H9 (cell line): ENCODE measurements at regions not wholly inside any gene's neighbourhood (a gene's known extent, or its start where the extent isn't known, plus 50 kb on each side); places are given as distances from the start of the nearest gene placed in this dataset.
"Not testable (repeated sequence)": the region's sequence is repeated elsewhere in the genome, so short reads cannot be mapped to it uniquely, and the experiment has no call there.

Source experiments
- DNase-seq: peaks from one replicate; pipeline ENCODE4 v3.0.0-alpha.2; 2017
- H2AFZ ChIP-seq: one replicate; pipeline ENCODE4 v1.6.1; 2013; ENCODE audit warnings: mild to moderate bottlenecking, low read length, control low read depth, moderate library complexity
- H2AK5ac ChIP-seq: 2 replicates; pipeline ENCODE4 v1.6.1; 2013; ENCODE audit warnings: low read length, control low read depth, mixed read lengths; ENCODE audit not compliant: insufficient read length
- H2BK120ac ChIP-seq: one replicate; pipeline ENCODE4 v1.6.1; 2013; ENCODE audit warnings: low read depth, mild to moderate bottlenecking, low read length, control low read depth, inconsistent platforms; ENCODE audit not compliant: poor library complexity, severe bottlenecking
- H2BK12ac ChIP-seq: 2 replicates; pipeline ENCODE4 v1.6.1; 2013; ENCODE audit warnings: low read length, control low read depth, mixed read lengths, low read depth; ENCODE audit not compliant: insufficient read length
- H2BK15ac ChIP-seq: 2 replicates; pipeline ENCODE4 v1.6.1; 2013; ENCODE audit warnings: low read depth, low read length, control low read depth
- H2BK20ac ChIP-seq: one replicate; pipeline ENCODE4 v1.6.1; 2013; ENCODE audit warnings: low read depth, mild to moderate bottlenecking, low read length, control low read depth, inconsistent platforms; ENCODE audit not compliant: poor library complexity, severe bottlenecking
- H2BK5ac ChIP-seq: 2 replicates; pipeline ENCODE4 v1.6.1; 2013; ENCODE audit warnings: low read length, control low read depth, mixed read lengths; ENCODE audit not compliant: insufficient read length
- H3K14ac ChIP-seq: 2 replicates; pipeline ENCODE4 v1.6.1; 2013; ENCODE audit warnings: low read length, control low read depth; ENCODE audit not compliant: insufficient read depth
- H3K18ac ChIP-seq: 2 replicates; pipeline ENCODE4 v1.6.1; 2013; ENCODE audit warnings: low read depth, mild to moderate bottlenecking, mixed read lengths, low read length, control low read depth; ENCODE audit not compliant: insufficient read length
- H3K23ac ChIP-seq: 2 replicates; pipeline ENCODE4 v1.6.1; 2013; ENCODE audit warnings: low read length, control low read depth, mixed read lengths, low read depth; ENCODE audit not compliant: insufficient read length
- H3K23me2 ChIP-seq: 2 replicates; pipeline ENCODE4 v1.6.1; 2013; ENCODE audit warnings: low read depth, mild to moderate bottlenecking, mixed read lengths, low read length, control low read depth; ENCODE audit not compliant: insufficient read length, poor library complexity, severe bottlenecking
- H3K27ac ChIP-seq: 2 replicates; pipeline ENCODE4 v1.5.1; 2013; ENCODE audit warnings: low read length, control low read depth, mixed read lengths, low read depth; ENCODE audit not compliant: insufficient read length
- H3K27me3 ChIP-seq: 2 replicates; pipeline ENCODE4 v1.6.1; 2013; ENCODE audit warnings: low read length, control low read depth, inconsistent platforms; ENCODE audit not compliant: insufficient read depth
- H3K4ac ChIP-seq: 2 replicates; pipeline ENCODE4 v1.6.1; 2013; ENCODE audit warnings: low read depth, mild to moderate bottlenecking, control low read depth, inconsistent platforms, low read length, moderate library complexity
- H3K4me1 ChIP-seq: 2 replicates; pipeline ENCODE4 v1.6.1; 2013; ENCODE audit warnings: low read length, control low read depth, inconsistent platforms; ENCODE audit not compliant: insufficient read depth
- H3K4me2 ChIP-seq: 2 replicates; pipeline ENCODE4 v1.6.1; 2013; ENCODE audit warnings: low read length, control low read depth, mixed read lengths; ENCODE audit not compliant: insufficient read length, insufficient read depth
- H3K56ac ChIP-seq: 2 replicates; pipeline ENCODE4 v1.6.1; 2013; ENCODE audit warnings: low read depth, mild to moderate bottlenecking, mixed read lengths, low read length, control low read depth; ENCODE audit not compliant: insufficient read length
- H3K79me1 ChIP-seq: 2 replicates; pipeline ENCODE4 v1.6.1; 2013; ENCODE audit warnings: low read depth, mild to moderate bottlenecking, moderate library complexity, low read length, control low read depth, inconsistent platforms; ENCODE audit not compliant: insufficient read depth, poor library complexity, severe bottlenecking
- H3K79me2 ChIP-seq: 2 replicates; pipeline ENCODE4 v1.6.1; 2013; ENCODE audit warnings: low read length, control low read depth, inconsistent platforms; ENCODE audit not compliant: insufficient read depth
- H3K9ac ChIP-seq: 2 replicates; pipeline ENCODE4 v1.6.1; 2013; ENCODE audit warnings: low read length, control low read depth, mixed read lengths; ENCODE audit not compliant: insufficient read length; ENCODE audit errors: extremely low read depth
- H3K9me3 ChIP-seq: one replicate; pipeline ENCODE4 v1.6.1; 2013; ENCODE audit warnings: low read depth, low read length, inconsistent platforms; ENCODE audit not compliant: control insufficient read depth
- H3T11ph ChIP-seq: one replicate; pipeline ENCODE4 v1.6.1; 2013; ENCODE audit warnings: mild to moderate bottlenecking, low read length, control low read depth, inconsistent platforms
- H4K20me1 ChIP-seq: one replicate; pipeline ENCODE4 v1.6.1; 2013; ENCODE audit not compliant: control insufficient read depth, insufficient read length, insufficient read depth
- H4K5ac ChIP-seq: 2 replicates; pipeline ENCODE4 v1.6.1; 2013; ENCODE audit warnings: low read depth, mild to moderate bottlenecking, mixed read lengths, low read length, control low read depth; ENCODE audit not compliant: insufficient read length
- H4K8ac ChIP-seq: replicated peaks from 2 replicates; pipeline ENCODE4 v1.6.1; 2013; ENCODE audit warnings: low read length, control low read depth, mixed read lengths, low read depth; ENCODE audit not compliant: insufficient read length
- H4K91ac ChIP-seq: 2 replicates; pipeline ENCODE4 v1.6.1; 2013; ENCODE audit warnings: low read depth, mild to moderate bottlenecking, moderate library complexity, mixed read lengths, low read length, control low read depth; ENCODE audit not compliant: insufficient read length
- H3K27ac Mint-ChIP-seq, 3 experiments: 2 replicates in 2 of 3; 3 replicates in 1 of 3; pipeline ENCODE4 v1.8.0; 2020 to 2021; ENCODE audit warnings: mixed read lengths in 3 of 3, mild to moderate bottlenecking in 1 of 3, moderate library complexity in 1 of 3
- H3K27me3 Mint-ChIP-seq: 2 replicates; pipeline ENCODE4 v1.8.0; 2021; ENCODE audit warnings: low read depth, mild to moderate bottlenecking, moderate library complexity, mixed read lengths
- H3K36me3 Mint-ChIP-seq, 3 experiments: 2 replicates in 2 of 3; 3 replicates in 1 of 3; pipeline ENCODE4 v1.8.0; 2020 to 2021; ENCODE audit warnings: low read depth in 3 of 3, mixed read lengths in 3 of 3; ENCODE audit not compliant: insufficient read depth in 1 of 3
- H3K4me1 Mint-ChIP-seq, 2 experiments: 2 replicates each; pipeline ENCODE4 v1.8.0; 2020; ENCODE audit warnings: mixed read lengths in 2 of 2
- H3K4me3 Mint-ChIP-seq, 2 experiments: 2 replicates in 1 of 2; 3 replicates in 1 of 2; pipeline ENCODE4 v1.8.0; 2020 to 2021; ENCODE audit warnings: mild to moderate bottlenecking in 2 of 2, mixed read lengths in 2 of 2, moderate library complexity in 1 of 2
- H3K9me3 Mint-ChIP-seq, 2 experiments: 2 replicates in 1 of 2; 3 replicates in 1 of 2; pipeline ENCODE4 v1.8.0; 2020; ENCODE audit warnings: mild to moderate bottlenecking in 2 of 2, mixed read lengths in 2 of 2, moderate library complexity in 1 of 2
- CTCF ChIP-seq: fragments of 200-600 bp; sonication (generic); conservative IDR thresholded peaks from 3 replicates; pipeline ENCODE4 v1.8.0; 2021; ENCODE audit warnings: antibody characterized with exemption, mild to moderate bottlenecking
- WGBS: extraction: QIAGEN DNeasy Blood & Tissue Kit; methylation state at CpG from one replicate; pipeline ENCODE4 v1.1.7; 2013; ENCODE audit warnings: missing lambda C conversion rate, low lambda C conversion rate, mixed read lengths; ENCODE audit not compliant: insufficient read length; ENCODE audit errors: extremely low coverage; 5-methylcytosine and 5-hydroxymethylcytosine counted together

- Histone ChIP-seq H2BK12ac (no peak overlapping the region), H3K56ac (no peak overlapping the region), H4K5ac (no peak overlapping the region), H3K23me2 (no peaks in the 10 kb centered on the region), H2BK5ac (no peak overlapping the region), H4K20me1 (no peaks in the 10 kb centered on the region), H3K9me3 (no peaks in the 10 kb centered on the region), H3T11ph (no peak overlapping the region), H2BK15ac (no peak overlapping the region), H3K27me3 (no peaks in the 10 kb centered on the region), H4K8ac (no peak overlapping the region), H2AK5ac (no peak overlapping the region), H2AFZ (no peak overlapping the region), H3K79me1 (no peaks in the 10 kb centered on the region), H3K4me1 (no peaks in the 10 kb centered on the region), H3K27ac (no peak overlapping the region), H3K14ac (no peak overlapping the region), H4K91ac (no peak overlapping the region), H3K18ac (no peak overlapping the region), H2BK20ac (no peak overlapping the region), H3K4ac (no peak overlapping the region), H3K23ac (no peak overlapping the region), H3K4me2 (no peak overlapping the region), H2BK120ac (no peak overlapping the region), H3K9ac (no peak overlapping the region), H3K79me2 (no peaks in the 10 kb centered on the region)
- DNase-seq, result no peak
- no CpG with 5 or more reads among the region's 38 CpGs for WGBS
- Mint-ChIP-seq H3K9me3 (peaks cover 0 to 2% of the 10 kb centered on the region in 2 experiments; a peak in 2 of 5 replicates), H3K27me3 (no peaks in the 10 kb centered on the region), H3K27ac (no peak overlapping the region), H3K4me1 (no peaks in the 10 kb centered on the region), H3K36me3 (peaks cover 0 to 4% (median 0%) of the 10 kb centered on the region in 3 experiments; a peak in 1 of 7 replicates), H3K4me3 (no peak overlapping the region)
- TF ChIP-seq CTCF, result no peak
Measured at GRCh38 chr2:131828164-131828561, 300.5 kb downstream of the CCDC74A start.

GRCh38 chr2:131828633-131829455 is 301.2 kb downstream of the CCDC74A start:
- H3K79me2 ChIP-seq, H4K8ac ChIP-seq, H3K4me3 Mint-ChIP-seq, H3K36me3 Mint-ChIP-seq, H3K9me3 ChIP-seq, H2BK12ac ChIP-seq, H3K27ac Mint-ChIP-seq, H4K5ac ChIP-seq, H3K4ac ChIP-seq, H3K23me2 ChIP-seq, H3K9ac ChIP-seq, H3K27me3 ChIP-seq, H3K18ac ChIP-seq, H3K4me1 Mint-ChIP-seq, H2AFZ ChIP-seq, DNase-seq, H2BK15ac ChIP-seq, H2AK5ac ChIP-seq, H3K14ac ChIP-seq, H4K20me1 ChIP-seq, H3K56ac ChIP-seq, H3K79me1 ChIP-seq, H3K9me3 Mint-ChIP-seq, H3K27me3 Mint-ChIP-seq, H2BK5ac ChIP-seq, H3T11ph ChIP-seq, H3K4me1 ChIP-seq, H2BK20ac ChIP-seq, H4K91ac ChIP-seq, H3K4me2 ChIP-seq, H2BK120ac ChIP-seq, H3K27ac ChIP-seq, H3K23ac ChIP-seq: not testable (repeated sequence)
- WGBS, result no CpG with 5 or more reads among the region's 72 CpGs
